ENCODE measurements at regions not wholly inside any gene's neighbourhood (a gene's known extent, or its start where the extent isn't known, plus 50 kb on each side); places are given as distances from the start of the nearest gene placed in this dataset.
"Not testable (repeated sequence)": the region's sequence is repeated elsewhere in the genome, so short reads cannot be mapped to it uniquely, and the experiment has no call there.

GRCh38 chr2:208722731-208723130, 316.1 kb downstream of the PTH2R start:
- intact Hi-C loops (cut with micrococcal nuclease; ENCODE audit: unreplicated experiment) = no loop called here
- Mint-ChIP-seq H3K27ac (ENCODE audit: unreplicated experiment) (no peak overlapping the region), H3K4me1 (ENCODE audit: low read depth, unreplicated experiment) (peaks cover 7% of the 10 kb centered on the region), H3K4me3 (ENCODE audit: unreplicated experiment) (no peak overlapping the region), H3K27me3 (ENCODE audit: insufficient read depth, unreplicated experiment) (no peaks in the 10 kb centered on the region), H3K9me3 (ENCODE audit: unreplicated experiment) (no peaks in the 10 kb centered on the region), H3K36me3 (ENCODE audit: insufficient read depth, unreplicated experiment) (no peaks in the 10 kb centered on the region)
- H3K36me3 ChIP-seq (ENCODE audit: control insufficient read depth, insufficient read depth, low read length) = no peaks in the 10 kb centered on the region
- TF ChIP-seq CTCF (IDR thresholded peaks at IDR 0.05; ENCODE audit: insufficient read depth in 1 of 2, low read depth in 1 of 2, low read length in 1 of 2, severe bottlenecking in 1 of 2, unreplicated experiment in 1 of 2) = no peak
- no peaks in the 10 kb centered on the region for H3K9me3 ChIP-seq
- no peak overlapping the region for H3K4me3 ChIP-seq (ENCODE audit: low read depth, low read length)
- no peak for DNase-seq
- CTCF ChIA-PET = no interaction called here
- no peaks in the 10 kb centered on the region for H3K27me3 ChIP-seq (replicated peaks; ENCODE audit: control insufficient read depth, insufficient read depth, low read length)
- H3K4me1 ChIP-seq = no peaks in the 10 kb centered on the region
- POLR2A ChIA-PET = no interaction called here
- no TSS peak for BruUV-seq (replicated peaks)

GRCh38 chr2:208725280-208725679, 318.7 kb downstream of the PTH2R start:
- Mint-ChIP-seq H3K9me3 (ENCODE audit: unreplicated experiment) (no peaks in the 10 kb centered on the region), H3K27me3 (ENCODE audit: insufficient read depth, unreplicated experiment) (no peaks in the 10 kb centered on the region), H3K36me3 (ENCODE audit: insufficient read depth, unreplicated experiment) (no peaks in the 10 kb centered on the region), H3K27ac (ENCODE audit: unreplicated experiment) (no peak overlapping the region), H3K4me1 (ENCODE audit: low read depth, unreplicated experiment) (peaks cover 7% of the 10 kb centered on the region), H3K4me3 (ENCODE audit: unreplicated experiment) (no peak overlapping the region)
- no peaks in the 10 kb centered on the region for H3K27me3 ChIP-seq (replicated peaks; ENCODE audit: control insufficient read depth, insufficient read depth, low read length)
- no peaks in the 10 kb centered on the region for H3K36me3 ChIP-seq (ENCODE audit: control insufficient read depth, insufficient read depth, low read length)
- ChIA-PET CTCF (no interaction called here), POLR2A (no interaction called here)
- no peak overlapping the region for H3K4me3 ChIP-seq (ENCODE audit: low read depth, low read length)
- intact Hi-C loops (cut with micrococcal nuclease; ENCODE audit: unreplicated experiment) = no loop called here
- DNase-seq = no peak
- H3K4me1 ChIP-seq = no peaks in the 10 kb centered on the region
- no TSS peak for BruUV-seq (replicated peaks)
- TF ChIP-seq CTCF (IDR thresholded peaks at IDR 0.05; ENCODE audit: insufficient read depth in 1 of 2, low read depth in 1 of 2, low read length in 1 of 2, severe bottlenecking in 1 of 2, unreplicated experiment in 1 of 2) = no peak
- H3K9me3 ChIP-seq = no peaks in the 10 kb centered on the region

- ChIA-PET CTCF (no interaction called here), POLR2A (no interaction called here)
- no peaks in the 10 kb centered on the region for H3K27me3 Mint-ChIP-seq (ENCODE audit: insufficient read depth, unreplicated experiment)
- H3K9me3 Mint-ChIP-seq (ENCODE audit: unreplicated experiment) = no peaks in the 10 kb centered on the region
- no peak for DNase-seq
- Histone ChIP-seq H3K4me1 (no peaks in the 10 kb centered on the region), H3K4me3 (ENCODE audit: low read depth, low read length) (no peak overlapping the region), H3K27me3 (replicated peaks; ENCODE audit: control insufficient read depth, insufficient read depth, low read length) (no peaks in the 10 kb centered on the region), H3K36me3 (ENCODE audit: control insufficient read depth, insufficient read depth, low read length) (no peaks in the 10 kb centered on the region), H3K9me3 (no peaks in the 10 kb centered on the region)
- peaks cover 7% of the 10 kb centered on the region for H3K4me1 Mint-ChIP-seq (ENCODE audit: low read depth, unreplicated experiment)
- no peak for TF ChIP-seq CTCF (IDR thresholded peaks at IDR 0.05; ENCODE audit: insufficient read depth in 1 of 2, low read depth in 1 of 2, low read length in 1 of 2, severe bottlenecking in 1 of 2, unreplicated experiment in 1 of 2)
- no TSS peak for BruUV-seq (replicated peaks)
- intact Hi-C loops (cut with micrococcal nuclease; ENCODE audit: unreplicated experiment) = no loop called here
- no peaks in the 10 kb centered on the region for H3K36me3 Mint-ChIP-seq (ENCODE audit: insufficient read depth, unreplicated experiment)
- no peak overlapping the region for H3K27ac Mint-ChIP-seq (ENCODE audit: unreplicated experiment)
- no peak overlapping the region for H3K4me3 Mint-ChIP-seq (ENCODE audit: unreplicated experiment)
Measured at GRCh38 chr2:208726242-208726641, 319.6 kb downstream of the PTH2R start.

GRCh38 chr2:208751663-208752415, 345.2 kb downstream of the PTH2R start:
- H3K27me3 ChIP-seq (replicated peaks; ENCODE audit: control insufficient read depth, insufficient read depth, low read length); BruUV-seq (replicated peaks); POLR2A ChIA-PET; H3K36me3 Mint-ChIP-seq (ENCODE audit: insufficient read depth, unreplicated experiment); intact Hi-C loops (cut with micrococcal nuclease; ENCODE audit: unreplicated experiment); H3K27me3 Mint-ChIP-seq (ENCODE audit: insufficient read depth, unreplicated experiment); CTCF ChIA-PET; H3K4me1 Mint-ChIP-seq (ENCODE audit: low read depth, unreplicated experiment); H3K36me3 ChIP-seq (ENCODE audit: control insufficient read depth, insufficient read depth, low read length); H3K27ac Mint-ChIP-seq (ENCODE audit: unreplicated experiment); H3K4me1 ChIP-seq; H3K4me3 ChIP-seq (ENCODE audit: low read depth, low read length); H3K9me3 ChIP-seq; H3K4me3 Mint-ChIP-seq (ENCODE audit: unreplicated experiment): not testable (repeated sequence)
- H3K9me3 Mint-ChIP-seq (ENCODE audit: unreplicated experiment) = peaks cover 30% of the 10 kb centered on the region
- DNase-seq = peak in 1 of 2 experiments; percentile 19
